Cardiac muscle cell (in vitro differentiated cells and primary cell): ENCODE measurements at regions not wholly inside any gene's neighbourhood (a gene's known extent, or its start where the extent isn't known, plus 50 kb on each side); places are given as distances from the start of the nearest gene placed in this dataset.

ENCODE experiments used
- DNase-seq, 2 donors: peaks; one replicate each; pipeline versions ENCODE4 v3.0.0 to v3.0.0-alpha.2; 2010 to 2017; ENCODE audit warnings: low read depth in 1 of 2, low spot score in 1 of 2
- H3K27ac ChIP-seq: fragments of 200-600 bp; sonication (generic); 2 replicates; pipeline ENCODE4 v1.5.1; 2016
- H3K27me3 ChIP-seq: fragments of 200-600 bp; sonication (generic); 2 replicates; pipeline ENCODE4 v1.6.0; 2016; ENCODE audit warnings: control low read depth
- H3K36me3 ChIP-seq: fragments of 200-600 bp; sonication (generic); 2 replicates; pipeline ENCODE4 v1.5.1; 2016; ENCODE audit warnings: control low read depth
- H3K4me1 ChIP-seq: fragments of 200-600 bp; sonication (generic); 2 replicates; pipeline ENCODE4 v1.8.1; 2017; ENCODE audit warnings: low read depth, mild to moderate bottlenecking, mixed run types
- H3K4me3 ChIP-seq: fragments of 200-600 bp; sonication (generic); 2 replicates; pipeline ENCODE4 v1.5.1; 2016; ENCODE audit warnings: mild to moderate bottlenecking
- H3K9me3 ChIP-seq: fragments of 200-600 bp; sonication (generic); 2 replicates; pipeline ENCODE4 v1.5.1; 2017; ENCODE audit warnings: low read depth, mild to moderate bottlenecking, control low read depth
- CTCF ChIP-seq: IDR thresholded peaks from 2 replicates; pipeline ENCODE4 v1.5.1; 2012; ENCODE audit warnings: low read depth, mild to moderate bottlenecking, low read length

GRCh38 chr7:46175221-46175620 lies 254.1 kb upstream of the IGFBP3 start:
- no peaks in the 10 kb centered on the region for H3K4me1 ChIP-seq
- no peak for TF ChIP-seq CTCF

GRCh38 chr7:46174196-46174580 lies 253.1 kb upstream of the IGFBP3 start:
- no peak overlapping the region for H3K27ac ChIP-seq
- DNase-seq: no peak

More at GRCh38 chr7:46175221-46175620, 254.1 kb upstream of the IGFBP3 start:
- no peak for DNase-seq
- no peaks in the 10 kb centered on the region for H3K9me3 ChIP-seq
- H3K27ac ChIP-seq: no peak overlapping the region
- H3K36me3 ChIP-seq: no peaks in the 10 kb centered on the region
- H3K27me3 ChIP-seq: no peaks in the 10 kb centered on the region
- no peak overlapping the region for H3K4me3 ChIP-seq

GRCh38 chr7:46173476-46174195 lies 252.6 kb upstream of the IGFBP3 start:
- TF ChIP-seq CTCF: no peak
- Histone ChIP-seq H3K27me3 (no peaks in the 10 kb centered on the region), H3K36me3 (no peaks in the 10 kb centered on the region)

More at GRCh38 chr7:46174196-46174580, 253.1 kb upstream of the IGFBP3 start:
- Histone ChIP-seq H3K4me3 (no peak overlapping the region), H3K27me3 (no peaks in the 10 kb centered on the region), H3K36me3 (no peaks in the 10 kb centered on the region), H3K4me1 (no peaks in the 10 kb centered on the region), H3K9me3 (no peaks in the 10 kb centered on the region)
- TF ChIP-seq CTCF: no peak

GRCh38 chr7:46170792-46171191 lies 249.7 kb upstream of the IGFBP3 start:
- no peak overlapping the region for H3K27ac ChIP-seq
- H3K9me3 ChIP-seq: no peaks in the 10 kb centered on the region
- no peak overlapping the region for H3K4me3 ChIP-seq
- TF ChIP-seq CTCF: no peak
- no peaks in the 10 kb centered on the region for H3K4me1 ChIP-seq
- H3K36me3 ChIP-seq: no peaks in the 10 kb centered on the region
- H3K27me3 ChIP-seq: no peaks in the 10 kb centered on the region
- DNase-seq: no peak

More at GRCh38 chr7:46173476-46174195, 252.6 kb upstream of the IGFBP3 start:
- DNase-seq: peak in 1 of 2 donors; percentile 79
- H3K27ac ChIP-seq: no peak overlapping the region
- H3K4me1 ChIP-seq: no peaks in the 10 kb centered on the region
- H3K4me3 ChIP-seq: no peak overlapping the region
- no peaks in the 10 kb centered on the region for H3K9me3 ChIP-seq

GRCh38 chr7:46170021-46170420 lies 248.9 kb upstream of the IGFBP3 start:
- no peak for TF ChIP-seq CTCF
- H3K4me3 ChIP-seq: no peak overlapping the region
- no peaks in the 10 kb centered on the region for H3K27me3 ChIP-seq
- no peak for DNase-seq
- H3K9me3 ChIP-seq: no peaks in the 10 kb centered on the region
- H3K36me3 ChIP-seq: no peaks in the 10 kb centered on the region
- no peak overlapping the region for H3K27ac ChIP-seq
- H3K4me1 ChIP-seq: no peaks in the 10 kb centered on the region
